ENCODE measurements at regions not wholly inside any gene's neighbourhood (a gene's known extent, or its start where the extent isn't known, plus 50 kb on each side); places are given as distances from the start of the nearest gene placed in this dataset.

GRCh38 chr11:37026326-37026725, 428.3 kb upstream of the RAG2 start:
- H3K36me3 ChIP-seq (ENCODE audit: control insufficient read depth, insufficient read depth, low read length), result no peaks in the 10 kb centered on the region
- no peaks in the 10 kb centered on the region for H3K4me1 ChIP-seq (ENCODE audit: control insufficient read depth, insufficient read depth, low read length)
- WGBS, 2 experiments, result 70 to 78% methylated on average over 3 of the region's 3 CpGs
- no peak overlapping the region for H3K4me3 ChIP-seq (ENCODE audit: insufficient read depth, low read depth, low read length)
- H3K9me3 ChIP-seq (ENCODE audit: control insufficient read depth, low read length), result no peaks in the 10 kb centered on the region
- H3K27me3 ChIP-seq (ENCODE audit: control insufficient read depth, insufficient read depth, low read length, poor library complexity, severe bottlenecking), result no peaks in the 10 kb centered on the region
- no peak overlapping the region for H3K27ac ChIP-seq (ENCODE audit: insufficient read depth, low read depth, low read length, poor library complexity, severe bottlenecking)

DNA sequence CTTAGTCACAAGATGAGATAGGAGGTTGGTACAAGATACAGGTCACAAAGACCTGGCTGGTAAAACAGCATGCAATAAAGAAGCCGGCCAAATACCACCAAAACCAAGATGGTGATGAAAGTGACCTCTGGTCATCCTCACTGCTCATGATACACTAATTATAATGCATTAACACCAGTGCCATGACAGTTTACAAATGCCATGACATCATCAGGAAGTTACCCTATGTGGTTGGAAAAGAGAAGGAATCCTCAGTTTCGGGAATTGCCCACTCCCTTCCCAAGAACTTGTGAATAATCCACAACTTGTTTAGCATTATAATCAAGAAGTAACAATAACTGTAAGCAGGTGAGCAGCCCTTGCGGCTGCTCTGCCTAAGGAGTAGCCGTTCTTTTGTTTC, 408.5 kb upstream of the RAG2 start:
- Histone ChIP-seq H3K9me3 (ENCODE audit: control insufficient read depth, low read length) (no peaks in the 10 kb centered on the region), H3K36me3 (ENCODE audit: control insufficient read depth, insufficient read depth, low read length) (no peaks in the 10 kb centered on the region), H3K27me3 (ENCODE audit: control insufficient read depth, insufficient read depth, low read length, poor library complexity, severe bottlenecking) (no peaks in the 10 kb centered on the region), H3K4me1 (ENCODE audit: control insufficient read depth, insufficient read depth, low read length) (no peaks in the 10 kb centered on the region), H3K27ac (ENCODE audit: insufficient read depth, low read depth, low read length, poor library complexity, severe bottlenecking) (no peak overlapping the region), H3K4me3 (ENCODE audit: insufficient read depth, low read depth, low read length) (no peak overlapping the region)
- WGBS, 2 experiments, result 78 to 89% methylated on average over 3 to 4 of the region's 4 CpGs

- H3K9me3 ChIP-seq (ENCODE audit: control insufficient read depth, low read length), result no peaks in the 10 kb centered on the region
- no peak overlapping the region for H3K27ac ChIP-seq (ENCODE audit: insufficient read depth, low read depth, low read length, poor library complexity, severe bottlenecking)
- no peaks in the 10 kb centered on the region for H3K36me3 ChIP-seq (ENCODE audit: control insufficient read depth, insufficient read depth, low read length)
- H3K4me3 ChIP-seq (ENCODE audit: insufficient read depth, low read depth, low read length), result no peak overlapping the region
- no peaks in the 10 kb centered on the region for H3K27me3 ChIP-seq (ENCODE audit: control insufficient read depth, insufficient read depth, low read length, poor library complexity, severe bottlenecking)
- WGBS, 2 experiments, result 77 to 83% methylated on average over 1 to 2 of the region's 3 CpGs
- no peaks in the 10 kb centered on the region for H3K4me1 ChIP-seq (ENCODE audit: control insufficient read depth, insufficient read depth, low read length)
These were observed 404.8 kb upstream of the RAG2 start for GRCh38 chr11:37002831-37003230.

DNA sequence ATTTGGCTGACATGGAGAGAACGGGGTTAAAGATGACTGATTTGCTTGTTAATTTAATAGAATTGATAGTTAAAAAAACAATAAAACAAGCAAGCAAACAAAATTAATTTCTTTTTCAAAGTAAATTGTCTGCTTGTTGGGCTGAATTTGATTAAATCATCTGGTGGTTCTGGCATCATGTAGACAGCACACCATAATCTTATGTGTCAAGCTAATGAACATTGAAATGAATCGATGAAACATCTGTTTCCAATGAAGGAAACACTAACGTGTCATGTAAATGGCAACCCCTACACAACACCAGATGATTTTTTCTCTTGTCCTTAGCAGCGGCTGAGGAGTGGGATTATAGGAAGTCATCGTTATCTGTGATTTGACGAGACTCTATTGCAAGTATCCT, 399.6 kb upstream of the RAG2 start:
- Histone ChIP-seq H3K27ac (ENCODE audit: insufficient read depth, low read depth, low read length, poor library complexity, severe bottlenecking) (no peak overlapping the region), H3K36me3 (ENCODE audit: control insufficient read depth, insufficient read depth, low read length) (no peaks in the 10 kb centered on the region), H3K27me3 (ENCODE audit: control insufficient read depth, insufficient read depth, low read length, poor library complexity, severe bottlenecking) (no peaks in the 10 kb centered on the region), H3K4me1 (ENCODE audit: control insufficient read depth, insufficient read depth, low read length) (no peaks in the 10 kb centered on the region), H3K4me3 (ENCODE audit: insufficient read depth, low read depth, low read length) (no peak overlapping the region), H3K9me3 (ENCODE audit: control insufficient read depth, low read length) (no peaks in the 10 kb centered on the region)
- WGBS, 2 experiments, result 96 to 100% methylated on average over 5 of the region's 6 CpGs

- H3K27ac ChIP-seq (ENCODE audit: insufficient read depth, low read depth, low read length, poor library complexity, severe bottlenecking), result no peak overlapping the region
- H3K4me1 ChIP-seq (ENCODE audit: control insufficient read depth, insufficient read depth, low read length), result no peaks in the 10 kb centered on the region
- 99 to 100% methylated on average over 3 of the region's 3 CpGs for WGBS, 2 experiments
- no peaks in the 10 kb centered on the region for H3K27me3 ChIP-seq (ENCODE audit: control insufficient read depth, insufficient read depth, low read length, poor library complexity, severe bottlenecking)
- no peaks in the 10 kb centered on the region for H3K9me3 ChIP-seq (ENCODE audit: control insufficient read depth, low read length)
- no peaks in the 10 kb centered on the region for H3K36me3 ChIP-seq (ENCODE audit: control insufficient read depth, insufficient read depth, low read length)
- H3K4me3 ChIP-seq (ENCODE audit: insufficient read depth, low read depth, low read length), result no peak overlapping the region
These were observed 398.8 kb upstream of the RAG2 start for GRCh38 chr11:36996795-36997194.

GRCh38 chr11:36994208-36994607, 396.2 kb upstream of the RAG2 start:
- no peaks in the 10 kb centered on the region for H3K9me3 ChIP-seq (ENCODE audit: control insufficient read depth, low read length)

GRCh38 chr11:36988556-36988955, 390.5 kb upstream of the RAG2 start:
- Histone ChIP-seq H3K27me3 (ENCODE audit: control insufficient read depth, insufficient read depth, low read length, poor library complexity, severe bottlenecking) (no peaks in the 10 kb centered on the region), H3K4me1 (ENCODE audit: control insufficient read depth, insufficient read depth, low read length) (no peaks in the 10 kb centered on the region), H3K27ac (ENCODE audit: insufficient read depth, low read depth, low read length, poor library complexity, severe bottlenecking) (no peak overlapping the region), H3K4me3 (ENCODE audit: insufficient read depth, low read depth, low read length) (no peak overlapping the region), H3K9me3 (ENCODE audit: control insufficient read depth, low read length) (no peaks in the 10 kb centered on the region), H3K36me3 (ENCODE audit: control insufficient read depth, insufficient read depth, low read length) (no peaks in the 10 kb centered on the region)
- WGBS, 2 experiments, result 93 to 96% methylated on average over 1 of the region's 1 CpG

More at GRCh38 chr11:36994208-36994607, 396.2 kb upstream of the RAG2 start:
- H3K27me3 ChIP-seq (ENCODE audit: control insufficient read depth, insufficient read depth, low read length, poor library complexity, severe bottlenecking), result no peaks in the 10 kb centered on the region
- 84 to 91% methylated on average over 5 to 6 of the region's 6 CpGs for WGBS, 2 experiments
- no peaks in the 10 kb centered on the region for H3K36me3 ChIP-seq (ENCODE audit: control insufficient read depth, insufficient read depth, low read length)
- H3K4me3 ChIP-seq (ENCODE audit: insufficient read depth, low read depth, low read length), result no peak overlapping the region
- no peaks in the 10 kb centered on the region for H3K4me1 ChIP-seq (ENCODE audit: control insufficient read depth, insufficient read depth, low read length)
- no peak overlapping the region for H3K27ac ChIP-seq (ENCODE audit: insufficient read depth, low read depth, low read length, poor library complexity, severe bottlenecking)

GRCh38 chr11:36985562-36985961, 387.5 kb upstream of the RAG2 start:
- Histone ChIP-seq H3K27me3 (ENCODE audit: control insufficient read depth, insufficient read depth, low read length, poor library complexity, severe bottlenecking) (no peaks in the 10 kb centered on the region), H3K27ac (ENCODE audit: insufficient read depth, low read depth, low read length, poor library complexity, severe bottlenecking) (no peak overlapping the region), H3K36me3 (ENCODE audit: control insufficient read depth, insufficient read depth, low read length) (no peaks in the 10 kb centered on the region), H3K4me1 (ENCODE audit: control insufficient read depth, insufficient read depth, low read length) (no peaks in the 10 kb centered on the region), H3K9me3 (ENCODE audit: control insufficient read depth, low read length) (no peaks in the 10 kb centered on the region), H3K4me3 (ENCODE audit: insufficient read depth, low read depth, low read length) (no peak overlapping the region)
- 94 to 98% methylated on average over 3 of the region's 3 CpGs for WGBS, 2 experiments

- no peaks in the 10 kb centered on the region for H3K4me1 ChIP-seq (ENCODE audit: control insufficient read depth, insufficient read depth, low read length)
- no peaks in the 10 kb centered on the region for H3K27me3 ChIP-seq (ENCODE audit: control insufficient read depth, insufficient read depth, low read length, poor library complexity, severe bottlenecking)
- no peaks in the 10 kb centered on the region for H3K9me3 ChIP-seq (ENCODE audit: control insufficient read depth, low read length)
- no peak overlapping the region for H3K27ac ChIP-seq (ENCODE audit: insufficient read depth, low read depth, low read length, poor library complexity, severe bottlenecking)
- WGBS, 2 experiments, result 91 to 95% methylated on average over 2 of the region's 2 CpGs
- no peaks in the 10 kb centered on the region for H3K36me3 ChIP-seq (ENCODE audit: control insufficient read depth, insufficient read depth, low read length)
- H3K4me3 ChIP-seq (ENCODE audit: insufficient read depth, low read depth, low read length), result no peak overlapping the region
These were observed 378.7 kb upstream of the RAG2 start for GRCh38 chr11:36976741-36977140.

GRCh38 chr11:36974771-36975170, 376.7 kb upstream of the RAG2 start:
- no peaks in the 10 kb centered on the region for H3K36me3 ChIP-seq (ENCODE audit: control insufficient read depth, insufficient read depth, low read length)
- no peaks in the 10 kb centered on the region for H3K9me3 ChIP-seq (ENCODE audit: control insufficient read depth, low read length)
- WGBS, 2 experiments, result 100% methylated on average over 1 of the region's 1 CpG; no CpG with 5 or more reads in 1 of the 2 experiments
- no peaks in the 10 kb centered on the region for H3K4me1 ChIP-seq (ENCODE audit: control insufficient read depth, insufficient read depth, low read length)
- no peaks in the 10 kb centered on the region for H3K27me3 ChIP-seq (ENCODE audit: control insufficient read depth, insufficient read depth, low read length, poor library complexity, severe bottlenecking)
- H3K27ac ChIP-seq (ENCODE audit: insufficient read depth, low read depth, low read length, poor library complexity, severe bottlenecking), result no peak overlapping the region
- H3K4me3 ChIP-seq (ENCODE audit: insufficient read depth, low read depth, low read length), result no peak overlapping the region

- Histone ChIP-seq H3K36me3 (ENCODE audit: control insufficient read depth, insufficient read depth, low read length) (no peaks in the 10 kb centered on the region), H3K4me3 (ENCODE audit: insufficient read depth, low read depth, low read length) (no peak overlapping the region), H3K4me1 (ENCODE audit: control insufficient read depth, insufficient read depth, low read length) (no peaks in the 10 kb centered on the region), H3K9me3 (ENCODE audit: control insufficient read depth, low read length) (no peaks in the 10 kb centered on the region), H3K27ac (ENCODE audit: insufficient read depth, low read depth, low read length, poor library complexity, severe bottlenecking) (no peak overlapping the region), H3K27me3 (ENCODE audit: control insufficient read depth, insufficient read depth, low read length, poor library complexity, severe bottlenecking) (no peaks in the 10 kb centered on the region)
These were observed 355.9 kb upstream of the RAG2 start for GRCh38 chr11:36953976-36954375.
